Colonic mucosa (tissue), 4 donors: ENCODE measurements at regions not wholly inside any gene's neighbourhood (a gene's known extent, or its start where the extent isn't known, plus 50 kb on each side); places are given as distances from the start of the nearest gene placed in this dataset.

Experiments used
- DNase-seq: peaks from one replicate; pipeline ENCODE4 v3.0.0-alpha.2; 2020
- H3K27ac ChIP-seq: fragments of 200-600 bp; one replicate; pipeline ENCODE4 v1.8.0; 2021
- H3K27me3 ChIP-seq: fragments of 200-600 bp; one replicate; pipeline ENCODE4 v1.8.0; 2021
- H3K36me3 ChIP-seq: fragments of 200-600 bp; one replicate; pipeline ENCODE4 v1.8.0; 2021
- H3K4me1 ChIP-seq: fragments of 200-600 bp; one replicate; pipeline ENCODE4 v1.8.0; 2021; ENCODE audit warnings: mild to moderate bottlenecking
- H3K4me3 ChIP-seq: fragments of 200-600 bp; one replicate; pipeline ENCODE4 v1.8.0; 2021
- H3K9ac ChIP-seq, 2 donors: one replicate each; pipeline ENCODE4 v1.7.0; 2013; ENCODE audit warnings: control low read depth in 2 of 2, low read depth in 2 of 2, low read length in 2 of 2
- H3K9me3 ChIP-seq: fragments of 200-600 bp; one replicate; pipeline ENCODE4 v1.8.0; 2021
- intact Hi-C: fragments of 100-400 bp; cut with DNase I; formaldehyde crosslinking; loops from one replicate; pipeline ENCODE4 v1.14.1; 2022
- TF ChIP-seq, protein P1 (sequence below): fragments of 200-600 bp; IDR thresholded peaks from one replicate; pipeline ENCODE4 v1.8.0; 2022; ENCODE audit warnings: antibody characterized with exemption, mild to moderate bottlenecking
- donor health status: healthy.
- donor health status: DM: no; HTN: no; CAD: no.
- donor health status: DM: no; HTN: no; CAD: no.

DNA sequence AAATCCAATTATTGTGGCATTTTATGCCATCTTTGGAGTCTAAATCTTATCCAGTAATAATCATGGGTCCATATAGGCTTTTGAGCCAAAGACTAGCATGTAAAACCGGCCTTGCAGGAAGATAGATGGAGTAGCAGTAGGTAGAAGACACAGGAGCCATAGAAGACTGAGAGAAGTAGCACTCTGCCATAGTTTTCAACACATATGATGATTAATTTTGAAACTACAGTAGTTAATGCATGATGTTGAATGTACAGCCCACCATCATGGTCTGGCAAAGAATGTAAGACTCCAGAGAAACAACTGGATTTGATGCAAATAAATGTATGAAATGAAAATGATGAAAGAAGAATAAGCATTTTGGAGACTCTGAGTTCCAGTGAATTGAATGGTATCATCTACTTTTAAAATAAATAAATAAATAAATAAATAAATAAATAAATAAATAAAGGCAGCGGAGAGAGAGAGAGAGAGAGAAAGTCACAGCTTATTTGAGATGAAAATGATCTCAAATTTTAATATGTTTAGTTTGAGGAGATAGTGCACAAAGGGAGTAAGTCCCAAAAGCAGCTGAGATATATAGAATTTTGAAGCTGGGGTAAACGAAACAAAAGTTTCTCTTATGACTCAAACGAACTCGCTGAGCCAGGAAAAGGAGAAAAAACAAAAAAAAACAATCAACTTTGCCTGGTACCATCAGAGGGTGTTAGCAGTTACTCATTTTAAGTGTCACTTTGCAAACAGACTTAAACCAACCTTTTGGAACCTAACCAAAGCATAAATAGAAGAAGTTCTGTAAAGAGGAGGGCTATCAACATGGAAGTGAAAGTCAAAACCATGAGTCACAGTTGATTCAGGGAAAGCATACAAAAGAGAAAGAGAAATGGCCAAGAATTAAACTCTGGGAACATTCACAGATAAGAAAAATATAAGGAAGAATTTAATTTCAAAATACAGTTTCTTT lies 388.7 kb downstream of the CETN3 start:
- TF ChIP-seq, protein P1, sequence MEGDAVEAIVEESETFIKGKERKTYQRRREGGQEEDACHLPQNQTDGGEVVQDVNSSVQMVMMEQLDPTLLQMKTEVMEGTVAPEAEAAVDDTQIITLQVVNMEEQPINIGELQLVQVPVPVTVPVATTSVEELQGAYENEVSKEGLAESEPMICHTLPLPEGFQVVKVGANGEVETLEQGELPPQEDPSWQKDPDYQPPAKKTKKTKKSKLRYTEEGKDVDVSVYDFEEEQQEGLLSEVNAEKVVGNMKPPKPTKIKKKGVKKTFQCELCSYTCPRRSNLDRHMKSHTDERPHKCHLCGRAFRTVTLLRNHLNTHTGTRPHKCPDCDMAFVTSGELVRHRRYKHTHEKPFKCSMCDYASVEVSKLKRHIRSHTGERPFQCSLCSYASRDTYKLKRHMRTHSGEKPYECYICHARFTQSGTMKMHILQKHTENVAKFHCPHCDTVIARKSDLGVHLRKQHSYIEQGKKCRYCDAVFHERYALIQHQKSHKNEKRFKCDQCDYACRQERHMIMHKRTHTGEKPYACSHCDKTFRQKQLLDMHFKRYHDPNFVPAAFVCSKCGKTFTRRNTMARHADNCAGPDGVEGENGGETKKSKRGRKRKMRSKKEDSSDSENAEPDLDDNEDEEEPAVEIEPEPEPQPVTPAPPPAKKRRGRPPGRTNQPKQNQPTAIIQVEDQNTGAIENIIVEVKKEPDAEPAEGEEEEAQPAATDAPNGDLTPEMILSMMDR: no peak
- intact Hi-C loops: no loop called here
- Histone ChIP-seq H3K4me3 (no peak overlapping the region), H3K27ac (peak overlapping the region; percentile 46), H3K9ac (no peak overlapping the region), H3K36me3 (no peaks in the 10 kb centered on the region), H3K4me1 (no peaks in the 10 kb centered on the region), H3K27me3 (no peaks in the 10 kb centered on the region), H3K9me3 (no peaks in the 10 kb centered on the region)
- DNase-seq: no peak

DNA sequence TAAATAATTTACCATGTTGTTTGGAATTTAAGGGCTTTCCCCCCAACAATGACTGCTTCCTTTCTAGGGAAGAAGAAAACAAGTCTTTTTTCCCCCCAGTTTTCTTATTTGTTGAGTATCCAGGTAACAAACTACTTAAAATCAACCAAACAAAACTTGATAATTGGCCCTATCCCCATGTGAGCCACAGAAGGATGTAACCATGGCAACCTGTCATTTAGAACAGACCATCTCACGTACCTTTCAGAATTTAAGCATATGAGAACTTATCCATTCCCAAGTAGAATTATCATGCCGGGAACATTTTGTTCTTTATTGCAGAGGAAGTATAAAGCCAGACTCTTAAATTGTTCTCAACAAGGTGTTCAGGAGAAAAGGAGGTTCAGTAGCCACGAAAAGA lies 392.3 kb downstream of the CETN3 start:
- TF ChIP-seq, protein P1: no peak
- Histone ChIP-seq H3K36me3 (no peaks in the 10 kb centered on the region), H3K27ac (no peak overlapping the region), H3K4me3 (no peak overlapping the region), H3K4me1 (no peaks in the 10 kb centered on the region), H3K9me3 (no peaks in the 10 kb centered on the region), H3K27me3 (no peaks in the 10 kb centered on the region), H3K9ac (no peak overlapping the region)
- intact Hi-C loops: no loop called here
- DNase-seq: no peak

DNA sequence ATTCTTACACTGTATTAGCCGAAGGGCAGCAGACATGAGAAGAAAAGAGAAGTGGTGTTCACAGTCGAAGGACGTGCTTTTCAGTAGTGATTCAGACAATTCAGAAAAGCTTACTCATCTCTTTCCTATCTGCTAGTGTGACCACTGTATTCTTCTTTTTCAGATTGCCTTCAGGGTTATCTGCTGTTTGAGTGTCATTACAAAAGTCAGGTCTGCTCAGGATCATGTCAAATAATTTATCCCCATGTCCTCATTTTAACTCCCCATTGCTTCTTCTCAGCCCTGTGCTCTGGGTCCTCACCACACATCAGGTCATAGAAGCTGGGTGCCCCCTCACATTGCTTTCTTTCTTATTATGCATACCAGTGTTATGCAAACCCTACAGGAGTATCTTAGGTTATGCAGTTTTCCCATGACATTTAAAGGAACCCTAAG lies 394.0 kb downstream of the CETN3 start:
- TF ChIP-seq, protein P1: no peak
- Histone ChIP-seq H3K9me3 (no peaks in the 10 kb centered on the region), H3K4me1 (no peaks in the 10 kb centered on the region), H3K9ac (no peak overlapping the region), H3K4me3 (no peak overlapping the region), H3K36me3 (no peaks in the 10 kb centered on the region), H3K27ac (no peak overlapping the region), H3K27me3 (no peaks in the 10 kb centered on the region)
- DNase-seq: no peak
- intact Hi-C loops: no loop called here

DNA sequence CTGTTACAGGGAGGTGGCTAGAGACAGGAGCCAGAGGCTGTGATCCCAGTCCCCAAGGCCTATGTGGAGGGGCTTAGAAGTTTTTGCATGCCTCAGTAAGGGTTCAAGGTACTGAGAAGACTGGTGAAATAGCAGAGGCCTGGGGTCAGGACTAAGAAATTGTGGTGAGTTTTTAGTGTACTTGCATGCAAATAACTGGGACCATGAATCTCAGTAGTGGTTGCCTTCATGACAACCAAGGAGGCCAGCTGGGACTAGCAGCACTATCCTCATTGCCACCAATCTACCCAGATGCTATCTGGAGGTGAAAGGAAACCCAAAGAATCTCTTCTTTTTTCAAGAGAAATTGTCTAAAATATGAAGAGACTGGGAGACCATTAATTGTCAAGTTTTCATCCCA lies 395.1 kb downstream of the CETN3 start:
- no peaks in the 10 kb centered on the region for H3K27me3 ChIP-seq
- TF ChIP-seq, protein P1: no peak
- H3K36me3 ChIP-seq: no peaks in the 10 kb centered on the region
- intact Hi-C loops: no loop called here
- no peak overlapping the region for H3K27ac ChIP-seq
- H3K4me3 ChIP-seq: no peak overlapping the region
- no peaks in the 10 kb centered on the region for H3K4me1 ChIP-seq
- H3K9ac ChIP-seq: no peak overlapping the region
- no peaks in the 10 kb centered on the region for H3K9me3 ChIP-seq
- no peak for DNase-seq

DNA sequence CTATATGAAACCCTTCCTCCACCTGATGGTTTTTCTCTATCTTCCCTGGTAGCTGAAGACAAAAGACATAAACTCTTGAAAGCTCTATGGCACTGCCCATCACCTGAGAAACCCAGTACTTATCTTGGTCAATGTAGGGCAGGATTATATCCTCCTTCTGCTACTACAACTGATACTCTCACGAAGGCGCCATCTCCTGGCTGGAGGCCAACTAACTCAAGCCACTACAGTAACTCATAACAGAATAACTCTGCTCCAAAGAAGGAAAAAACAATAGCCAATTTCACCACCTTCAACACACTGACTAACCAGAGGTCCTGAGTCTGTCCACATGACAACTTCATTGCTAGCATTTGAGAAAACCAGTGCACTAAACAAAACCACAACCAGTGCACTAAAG lies 409.2 kb downstream of the CETN3 start:
- no peak for DNase-seq
- intact Hi-C loops: no loop called here
- no peak overlapping the region for H3K27ac ChIP-seq
- H3K4me3 ChIP-seq: no peak overlapping the region
- H3K9me3 ChIP-seq: no peaks in the 10 kb centered on the region
- H3K27me3 ChIP-seq: no peaks in the 10 kb centered on the region
- no peaks in the 10 kb centered on the region for H3K4me1 ChIP-seq
- H3K9ac ChIP-seq: no peak overlapping the region
- TF ChIP-seq, protein P1: no peak
- H3K36me3 ChIP-seq: no peaks in the 10 kb centered on the region
